HG02571 (cell line): ENCODE measurements at regions not wholly inside any gene's neighbourhood (a gene's known extent, or its start where the extent isn't known, plus 50 kb on each side); places are given as distances from the start of the nearest gene placed in this dataset.

ENCODE experiments used
- ATAC-seq: cut with Tn5 transposase; IDR thresholded peaks from one replicate; pipeline ENCODE4 v1.9.1; 2021; ENCODE audit warnings: mild to moderate bottlenecking, moderate library complexity; ENCODE audit not compliant: unreplicated experiment

DNA sequence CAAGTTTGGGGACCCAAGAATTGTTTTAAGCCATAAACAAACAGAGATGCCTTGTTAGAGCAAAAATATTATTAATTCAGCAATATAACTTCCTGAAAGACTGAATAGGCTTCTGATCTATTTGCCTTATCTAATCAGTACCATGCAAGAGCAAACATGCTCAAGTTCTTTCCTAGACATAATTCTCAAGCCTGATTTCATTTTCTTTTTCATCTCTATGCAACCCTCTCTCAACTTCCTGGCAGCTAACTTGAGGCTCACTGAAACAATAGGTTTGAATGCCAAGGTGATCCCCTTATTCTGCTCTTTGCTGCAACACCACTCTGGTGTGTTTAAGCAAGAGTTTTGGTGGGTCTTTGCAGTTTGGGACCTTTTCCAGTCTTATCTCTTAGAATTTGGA lies 230.9 kb upstream of the CD96 start:
- ATAC-seq = no peak

DNA sequence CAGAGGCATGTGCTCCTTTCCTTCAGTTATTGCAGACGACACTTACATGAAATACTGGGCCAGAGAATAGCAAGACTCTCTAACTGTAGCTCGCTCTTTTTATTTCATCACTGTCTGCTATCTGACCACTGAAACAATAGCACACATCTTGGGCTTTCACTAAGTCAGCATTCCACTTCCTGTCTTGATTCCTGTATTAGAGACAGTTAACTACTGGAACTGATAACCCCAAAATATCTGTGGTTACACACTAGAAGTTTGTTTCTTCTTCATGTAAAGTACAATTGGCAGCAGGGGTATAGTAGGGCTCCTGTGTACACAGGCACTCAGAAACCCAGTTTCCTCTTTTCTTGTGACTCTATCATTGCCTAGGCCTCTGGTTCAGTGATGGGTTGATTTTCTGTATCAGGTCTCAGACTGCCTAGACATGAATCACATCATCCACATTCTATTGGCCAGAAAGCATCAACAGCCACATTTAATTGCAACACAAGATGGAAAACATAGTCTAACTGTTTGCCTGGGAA lies 230.2 kb upstream of the CD96 start:
- peak; percentile 67 for ATAC-seq

DNA sequence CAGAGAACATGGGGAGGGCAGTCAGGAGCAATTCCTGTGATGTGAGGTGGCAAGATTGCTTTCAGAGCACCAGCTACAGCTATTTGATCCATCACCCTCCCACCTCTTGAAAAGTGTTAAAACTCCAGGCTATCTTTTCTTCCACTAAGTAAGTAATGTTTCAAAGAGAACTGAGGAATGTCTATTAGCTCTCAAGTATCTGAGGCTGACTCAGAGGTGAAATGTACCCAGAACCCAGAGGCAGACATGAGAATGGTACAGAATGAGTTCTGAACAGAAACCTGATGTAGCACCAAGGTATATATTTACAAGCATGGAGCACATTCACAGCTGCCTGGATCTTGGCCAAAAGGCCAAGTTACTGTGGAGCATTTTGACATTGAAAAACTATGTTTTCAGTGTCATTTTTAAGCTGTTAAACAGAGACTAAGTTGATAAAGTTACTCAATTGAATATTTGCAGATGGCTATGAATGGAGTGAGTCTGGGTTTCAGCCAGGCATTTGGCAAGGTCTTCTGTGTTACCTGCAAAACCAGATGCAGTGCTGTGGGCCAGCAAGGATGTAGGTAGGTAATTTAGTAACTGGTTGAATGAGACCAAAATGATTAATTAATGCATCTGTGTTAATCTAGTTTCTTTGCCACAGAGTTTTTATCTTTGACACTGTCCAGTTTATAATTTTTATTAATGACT lies 227.7 kb upstream of the CD96 start:
- ATAC-seq = no peak

DNA sequence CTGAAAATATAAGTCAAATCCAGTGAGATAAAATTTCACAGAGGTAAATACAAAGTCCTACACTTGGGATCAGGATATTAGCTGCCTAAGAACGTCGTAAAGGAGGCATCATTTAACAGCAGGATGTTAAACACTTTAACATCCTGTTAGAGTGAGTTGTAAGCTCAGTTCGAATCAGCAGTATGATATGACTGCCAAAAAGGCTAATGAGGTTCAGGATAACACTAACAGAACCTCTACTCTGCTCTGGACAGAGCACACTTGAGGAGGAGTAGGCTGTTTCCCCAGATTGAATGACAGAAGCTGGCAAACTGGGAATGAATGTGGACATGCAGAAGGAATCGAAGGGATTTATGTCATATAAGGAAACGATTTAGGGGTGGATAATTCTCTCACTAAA lies 227.1 kb upstream of the CD96 start:
- ATAC-seq = no peak

DNA sequence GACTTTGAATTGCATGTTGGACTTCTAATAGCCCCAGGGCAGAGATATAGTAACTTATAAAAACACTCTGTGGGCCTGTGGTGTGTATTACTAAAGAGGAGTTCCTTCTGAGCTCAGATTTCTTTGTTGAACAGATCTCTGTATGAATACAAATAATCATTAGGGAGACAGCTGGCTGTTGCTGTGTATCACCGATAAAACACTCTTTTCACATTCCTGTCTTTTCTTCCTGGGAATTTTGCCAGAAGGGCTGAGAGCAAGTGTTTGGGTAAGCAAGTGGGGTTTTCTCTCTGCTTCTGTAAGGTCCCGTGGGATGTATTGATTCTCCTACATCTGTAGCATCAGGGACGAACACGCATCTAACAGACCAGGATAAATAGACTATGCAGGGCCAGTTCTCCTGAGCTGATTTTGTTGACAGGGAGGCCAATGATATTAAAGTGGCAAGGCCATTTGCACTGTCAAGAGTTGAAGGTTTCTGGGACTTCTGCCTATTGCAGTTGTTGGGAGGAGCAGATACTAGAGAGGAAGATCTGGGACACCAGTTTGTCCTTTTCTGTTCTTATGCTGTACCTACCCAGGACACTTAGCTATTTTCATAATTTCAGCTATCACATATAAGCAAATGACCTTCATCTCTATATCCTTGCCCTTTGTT lies 225.9 kb upstream of the CD96 start:
- ATAC-seq = no peak

DNA sequence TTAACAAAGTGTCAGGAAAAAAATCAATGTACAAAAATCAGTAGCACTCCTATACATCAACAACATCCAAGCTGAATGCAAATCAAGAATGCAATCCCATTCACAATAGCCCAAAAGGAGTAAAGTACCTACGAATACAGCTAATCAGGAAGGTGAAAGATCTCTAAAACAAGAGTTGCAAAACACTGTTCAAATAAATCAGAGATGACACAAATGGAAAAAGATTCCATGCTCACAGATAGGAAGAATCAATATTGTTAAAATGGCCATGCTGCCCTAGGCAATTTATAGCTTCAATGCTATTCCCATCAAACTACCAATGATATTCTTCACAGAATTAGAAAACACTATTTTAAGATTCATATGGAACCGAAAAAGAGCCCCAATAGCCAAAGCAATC lies 223.7 kb upstream of the CD96 start:
- no peak for ATAC-seq

DNA sequence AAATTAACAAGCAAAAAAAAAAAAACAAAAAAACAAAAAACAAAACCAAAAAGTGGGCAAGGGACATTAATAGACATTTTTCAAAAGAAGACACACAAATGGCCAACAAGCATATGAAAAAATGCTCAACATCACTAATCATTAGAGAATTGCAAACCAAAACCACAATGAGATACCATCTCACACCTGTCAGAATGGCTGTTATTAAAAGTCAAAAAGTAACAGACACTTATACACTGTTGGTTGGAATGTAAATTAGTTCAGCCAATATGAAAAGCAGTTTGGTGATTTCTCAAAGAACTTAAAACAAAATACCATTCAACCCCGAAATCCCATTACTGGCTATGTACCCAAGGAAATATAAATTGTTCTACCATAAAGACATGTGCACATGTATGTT lies 222.4 kb upstream of the CD96 start:
- ATAC-seq = no peak

DNA sequence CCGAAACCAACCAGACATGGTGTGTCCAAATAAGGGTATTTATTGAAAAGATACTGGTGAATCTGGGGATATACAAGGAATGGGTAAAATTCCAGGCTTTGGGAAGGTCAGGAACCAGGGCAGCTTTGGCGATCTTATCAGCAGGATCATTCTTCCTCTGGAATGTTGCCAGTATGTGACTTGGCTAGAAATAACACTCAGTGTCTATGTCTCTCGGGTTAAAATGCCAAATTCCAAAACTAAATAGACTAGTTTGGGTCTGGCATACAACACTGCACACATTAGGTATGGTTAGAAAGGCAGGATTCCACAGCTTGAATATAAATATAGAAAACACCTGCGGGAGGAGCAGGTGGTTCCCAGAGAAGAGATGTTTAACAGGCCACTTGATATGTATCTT lies 220.2 kb upstream of the CD96 start:
- ATAC-seq = no peak

DNA sequence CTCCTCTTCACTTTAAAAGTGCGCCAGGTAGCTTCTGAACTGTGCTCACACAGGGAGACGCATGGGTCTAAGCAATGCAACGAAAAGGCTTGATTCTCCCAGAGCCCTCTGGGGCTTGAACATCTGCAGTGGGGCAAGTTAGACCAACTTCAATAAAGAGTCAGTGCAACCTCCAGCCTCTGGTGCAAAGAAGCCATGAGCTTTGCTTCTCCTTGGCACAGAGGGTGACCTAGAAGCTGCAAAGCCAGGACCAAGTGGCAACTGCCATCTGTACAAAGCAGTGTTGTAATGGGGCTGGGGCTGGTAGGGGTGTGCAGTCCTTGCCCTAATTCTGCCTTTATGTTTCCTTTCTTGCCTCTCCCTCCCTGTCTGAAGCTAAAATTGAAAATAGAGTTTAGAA lies 219.0 kb upstream of the CD96 start:
- ATAC-seq = no peak

DNA sequence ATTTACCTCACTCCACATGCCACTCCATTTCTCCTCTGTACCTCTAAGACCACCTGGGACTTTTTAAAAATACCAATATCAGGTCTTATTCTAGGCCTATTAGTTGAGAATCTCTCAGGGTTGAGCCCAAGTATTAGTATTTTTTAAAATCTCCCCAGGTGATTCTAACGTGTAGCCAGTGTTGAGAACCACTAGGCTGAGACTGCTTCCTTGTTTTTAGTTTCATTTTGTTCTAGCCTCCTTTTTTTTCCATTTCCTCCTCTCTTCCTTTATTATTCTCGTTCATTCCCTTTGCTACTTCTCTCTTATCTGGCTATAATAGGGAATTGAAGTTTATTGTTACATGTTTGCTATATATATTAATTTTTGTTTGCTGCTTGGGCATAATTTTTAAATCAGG lies 217.8 kb upstream of the CD96 start:
- ATAC-seq = no peak

DNA sequence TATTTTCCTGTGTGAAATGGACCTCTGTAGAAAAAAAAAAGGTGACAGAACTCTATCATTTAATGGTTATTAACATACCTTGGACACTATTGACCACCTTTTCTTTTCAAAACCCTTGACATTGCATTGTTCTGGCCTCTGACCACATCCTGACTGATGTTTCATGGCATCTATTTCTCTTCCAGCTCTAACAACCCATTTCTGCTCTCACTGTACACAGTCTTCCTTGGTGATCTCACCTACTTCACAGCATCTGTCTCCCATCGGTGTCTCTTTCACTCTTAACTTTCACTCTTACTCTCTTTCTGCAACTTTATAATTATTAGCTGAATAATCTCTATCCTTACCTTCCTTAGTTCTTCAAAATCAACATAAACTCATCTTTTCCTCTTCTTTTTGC lies 217.4 kb upstream of the CD96 start:
- ATAC-seq = no peak

DNA sequence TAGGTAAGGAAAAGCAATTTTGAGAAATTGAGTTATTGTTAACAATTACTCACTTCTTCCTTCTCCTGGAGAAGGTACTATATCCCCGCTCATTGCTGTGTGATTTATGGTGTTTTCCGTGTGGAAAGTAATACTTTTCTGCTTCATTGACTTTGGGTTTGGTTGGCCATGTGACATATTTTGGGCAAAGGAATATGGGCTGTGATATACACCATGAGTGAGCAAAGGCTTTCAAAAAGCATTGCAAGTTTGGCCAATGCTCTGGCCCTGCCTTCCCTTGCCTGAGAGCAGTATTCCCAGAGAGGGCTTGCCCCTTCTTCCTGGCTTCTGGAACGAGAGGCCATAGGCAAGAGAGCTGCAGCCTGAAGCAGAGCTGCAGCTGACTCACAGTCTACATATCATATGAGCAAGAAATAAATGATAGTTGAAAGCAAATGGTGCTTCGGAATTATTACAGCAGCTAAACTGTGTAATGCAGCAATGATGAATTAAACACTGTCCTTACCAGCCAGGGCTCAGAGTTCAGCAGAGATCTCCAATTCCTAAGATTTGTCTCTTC lies 216.8 kb upstream of the CD96 start:
- no peak for ATAC-seq

DNA sequence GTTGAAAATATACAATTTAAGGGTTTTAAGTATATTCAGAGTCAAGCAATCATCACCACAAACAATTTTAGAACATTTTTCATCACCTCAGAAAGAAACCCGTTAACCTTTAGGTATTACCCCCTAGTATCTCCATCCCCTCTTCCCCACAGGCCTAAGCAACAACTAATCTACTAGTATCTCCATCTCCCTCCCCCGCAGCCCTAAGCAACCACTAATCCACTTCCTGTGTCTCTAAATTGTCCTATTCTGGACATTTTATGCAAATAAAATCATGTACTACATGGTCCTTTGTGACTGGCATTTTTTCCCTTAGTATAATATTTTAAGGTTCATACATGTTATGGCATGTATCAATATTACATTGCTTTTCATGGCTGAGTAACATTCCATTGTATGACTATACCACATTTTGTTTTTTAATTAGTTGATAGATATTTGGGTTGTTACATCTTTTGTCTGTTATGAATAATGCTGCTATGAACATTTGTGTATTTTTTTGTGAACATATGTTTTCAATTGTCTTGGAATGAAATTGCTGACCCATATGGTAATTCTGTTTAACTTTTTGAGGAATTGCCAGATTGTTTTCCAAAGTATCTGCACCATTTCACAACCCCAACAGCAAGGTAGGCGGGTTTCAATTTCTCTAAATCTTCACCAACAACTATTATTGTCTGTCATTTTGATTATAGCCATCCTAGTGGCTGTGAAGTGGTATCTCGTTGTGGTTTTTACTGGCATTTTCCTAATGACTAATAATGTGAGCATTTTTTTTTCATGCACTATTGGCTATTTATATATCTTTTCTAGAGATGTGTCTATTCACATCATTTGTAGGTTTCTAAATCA lies 215.6 kb upstream of the CD96 start:
- ATAC-seq = no peak

DNA sequence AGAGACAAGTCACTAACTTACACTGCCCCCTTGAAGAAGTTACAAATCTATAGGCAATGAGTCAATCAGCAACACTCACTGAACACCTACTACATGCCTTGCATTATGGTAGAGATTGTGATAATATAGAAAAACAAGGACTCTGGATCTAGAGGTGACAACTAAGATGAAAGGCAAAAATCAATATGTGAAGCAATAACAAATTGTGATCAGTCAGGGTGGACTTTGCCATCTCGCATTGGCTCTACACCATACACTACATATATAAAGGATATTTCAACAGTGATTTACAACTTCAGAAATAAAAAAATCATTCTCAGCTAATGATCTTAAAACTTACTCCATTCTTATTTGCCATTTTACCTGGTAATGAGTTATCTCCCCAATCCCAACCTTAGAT lies 210.7 kb upstream of the CD96 start:
- ATAC-seq = no peak

DNA sequence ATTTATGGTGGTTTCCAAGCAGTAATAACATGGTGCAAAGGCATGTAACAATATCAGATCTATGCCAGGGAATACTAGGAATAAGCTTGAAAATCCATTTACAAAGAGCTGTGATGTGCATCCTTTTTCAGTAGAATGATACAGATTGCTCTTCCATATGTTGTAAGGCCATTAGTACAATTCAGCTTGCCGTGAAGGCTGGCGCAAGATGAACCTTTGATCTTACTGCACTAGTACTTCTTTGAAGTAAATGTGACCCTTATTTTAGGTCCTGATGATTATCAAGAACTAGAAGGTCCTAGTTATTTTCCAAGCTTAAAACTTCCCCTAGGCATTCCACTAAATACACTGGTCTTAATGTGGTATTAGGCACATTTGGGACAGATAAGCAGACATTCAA lies 210.1 kb upstream of the CD96 start:
- ATAC-seq = no peak

DNA sequence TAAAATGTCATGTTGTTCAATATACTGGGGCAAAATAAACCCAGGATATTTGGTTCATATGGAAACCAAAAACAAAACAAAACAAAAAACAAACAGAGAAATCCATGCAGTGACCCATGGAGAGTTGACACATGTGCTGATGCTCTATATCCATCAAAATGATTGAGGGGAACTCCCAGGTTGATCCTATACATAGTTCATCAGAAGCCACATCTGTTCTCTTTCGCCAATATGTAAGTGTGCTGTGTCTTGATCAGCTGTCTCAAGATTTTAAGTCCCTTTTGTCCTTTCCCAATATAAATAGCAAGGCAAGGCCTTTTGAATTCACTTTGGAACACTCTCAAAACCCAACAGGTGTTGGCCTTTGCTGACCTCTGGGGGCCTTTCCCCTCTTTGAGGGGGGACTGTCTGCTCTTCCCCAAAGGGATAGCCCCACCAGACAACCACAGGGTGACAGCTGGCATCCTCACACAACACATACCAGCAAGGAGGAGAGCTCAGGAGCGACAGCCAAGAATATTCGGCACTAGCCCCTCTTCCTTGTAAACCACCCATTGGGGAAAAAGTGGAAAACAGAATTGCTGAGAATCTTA lies 209.4 kb upstream of the CD96 start:
- ATAC-seq = no peak

DNA sequence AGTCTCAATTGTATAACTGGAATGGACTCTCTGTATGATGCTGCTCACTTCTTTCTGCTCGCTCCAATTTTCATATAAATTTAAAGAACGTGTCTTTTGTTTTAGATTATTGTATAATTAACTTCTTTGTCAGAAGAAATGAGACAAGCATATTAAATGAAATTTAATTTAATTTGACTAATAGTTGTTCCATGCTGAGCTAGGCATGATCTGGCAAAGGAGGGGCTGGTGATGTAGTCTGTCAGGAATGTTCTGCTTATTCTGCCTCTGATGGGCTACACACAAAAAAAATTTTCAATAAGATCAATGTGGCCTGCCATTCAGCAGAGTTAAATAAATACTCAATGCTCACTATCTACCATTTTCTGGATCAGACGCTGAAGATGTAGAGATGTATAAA lies 208.4 kb upstream of the CD96 start:
- ATAC-seq = no peak

DNA sequence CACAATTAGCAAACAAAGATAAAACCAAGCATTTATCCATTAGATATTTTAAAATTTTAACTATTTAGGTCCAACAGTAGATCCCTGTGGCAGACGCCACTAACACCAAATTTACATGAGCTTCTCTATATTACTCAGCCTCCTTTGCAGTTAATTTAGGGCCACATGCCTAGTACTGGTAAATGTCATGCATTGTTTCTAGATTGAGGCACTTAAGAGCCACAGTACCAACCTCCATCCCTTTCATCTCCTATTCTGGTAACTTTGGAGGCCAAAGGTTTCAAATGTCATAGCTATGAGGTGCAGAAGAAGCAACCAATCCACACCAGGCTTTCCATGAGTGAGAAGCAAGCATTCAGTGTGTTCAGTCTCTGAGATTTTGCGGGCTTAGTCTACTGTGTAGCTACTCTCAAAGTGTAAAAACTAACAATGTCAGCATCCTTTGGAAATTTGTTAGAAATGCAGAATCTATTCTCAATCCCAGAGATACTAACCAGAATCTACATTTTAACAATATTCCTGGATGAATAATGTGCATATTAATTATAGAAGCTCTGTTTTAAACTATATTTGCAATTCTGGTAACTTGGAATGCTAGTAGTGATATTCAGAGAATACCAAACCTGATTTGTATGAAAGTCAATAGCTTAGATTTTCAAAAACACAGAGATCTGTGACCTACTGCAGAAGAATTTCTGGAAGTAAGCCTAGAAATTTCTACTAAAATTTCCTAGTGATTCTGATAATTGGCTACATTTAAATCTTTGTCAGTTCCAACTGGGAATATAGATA lies 206.3 kb upstream of the CD96 start:
- ATAC-seq = no peak

DNA sequence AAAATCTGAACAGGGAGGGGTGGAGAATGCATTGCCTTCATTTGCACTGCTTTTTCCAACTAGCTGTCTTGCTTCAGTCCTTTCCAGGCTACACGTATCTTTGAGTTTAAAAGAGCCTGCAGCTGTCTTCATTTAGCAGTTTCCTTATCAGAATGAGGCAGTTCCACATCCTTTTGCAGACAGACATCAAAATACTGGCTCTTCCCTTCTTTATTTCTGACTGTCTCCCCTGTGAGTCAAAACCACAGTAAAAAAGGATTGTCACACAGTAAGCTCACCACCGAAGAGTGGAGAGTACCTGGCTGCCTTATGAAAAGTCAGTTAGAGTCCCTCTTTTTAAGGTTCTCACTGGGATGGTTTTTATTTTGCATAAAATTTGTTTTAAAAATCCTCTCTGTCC lies 205.5 kb upstream of the CD96 start:
- ATAC-seq = no peak

DNA sequence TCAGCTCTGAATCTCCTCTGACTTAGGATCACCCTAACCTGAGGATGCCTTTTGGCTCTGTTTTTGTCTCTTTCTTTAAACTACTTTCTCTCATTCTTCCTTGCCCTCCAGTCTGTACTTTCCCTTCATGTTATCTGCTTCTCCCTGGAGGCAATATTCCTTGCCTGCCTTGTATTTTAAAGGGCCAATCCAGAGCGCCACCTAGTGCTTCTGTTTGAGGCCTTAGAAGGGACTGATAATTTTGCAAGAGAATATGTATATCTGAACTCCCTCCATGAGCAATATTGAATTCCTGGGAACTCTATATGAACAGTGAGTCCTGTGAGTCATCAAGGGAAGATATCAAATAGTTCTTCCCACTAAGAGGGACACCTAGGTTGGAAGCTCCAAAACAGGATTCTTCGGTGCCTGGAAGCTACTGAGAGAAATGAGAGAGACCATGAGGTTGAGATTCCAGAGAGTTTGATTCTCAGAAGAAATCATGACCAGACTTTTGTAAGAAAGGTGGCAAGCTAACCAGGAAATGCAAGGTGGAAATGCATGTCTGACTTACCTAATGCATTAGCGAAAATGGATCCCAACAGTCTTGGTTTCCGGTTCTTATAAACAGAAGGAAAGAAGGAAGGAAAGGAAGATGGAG lies 203.8 kb upstream of the CD96 start:
- ATAC-seq = no peak
